HepG2 (cell line): ENCODE measurements at regions not wholly inside any gene's neighbourhood (a gene's known extent, or its start where the extent isn't known, plus 50 kb on each side); places are given as distances from the start of the nearest gene placed in this dataset.

Experiments
- EHMT2 ChIP-seq: fragments of 200-600 bp; sonication (generic); IDR thresholded peaks from 2 replicates; pipeline ENCODE4 v1.7.0; 2017; ENCODE audit warnings: antibody characterized with exemption, low read depth, low read length, borderline replicate concordance
- HIVEP1 ChIP-seq: sonication (generic); formaldehyde crosslinking; IDR thresholded peaks from 2 replicates; pipeline ENCODE4 v1.4.0; 2020; ENCODE audit warnings: mild to moderate bottlenecking, missing genetic modification reagents
- HNF4G ChIP-seq, 2 experiments: sonication (generic) in 1 of 2; formaldehyde crosslinking in 1 of 2; IDR thresholded peaks; 2 replicates each; pipeline versions ENCODE4 v1.4.0 to v1.6.1; 2011 to 2020; ENCODE audit warnings: borderline replicate concordance in 2 of 2, low read depth in 2 of 2, mild to moderate bottlenecking in 2 of 2, low read length in 1 of 2, missing genetic modification reagents in 1 of 2, moderate library complexity in 1 of 2
- HNRNPL ChIP-seq: fragments of 200-400 bp; formaldehyde crosslinking; IDR thresholded peaks from 2 replicates; pipeline ENCODE4 v1.6.1; 2017; ENCODE audit warnings: mild to moderate bottlenecking, low read depth, low read length
- MLX ChIP-seq: IDR thresholded peaks from 2 replicates; pipeline ENCODE4 v1.6.1; 2016
- NBN ChIP-seq: fragments of 450-650 bp; conservative IDR thresholded peaks from 2 replicates; pipeline ENCODE4 v1.6.1; 2017
- PAF1 ChIP-seq: IDR thresholded peaks from 2 replicates; pipeline ENCODE4 v1.6.1; 2016; ENCODE audit warnings: missing genetic modification reagents, missing compliant biosample characterization
- PAWR ChIP-seq: sonication (generic); formaldehyde crosslinking; IDR thresholded peaks from 2 replicates; pipeline ENCODE4 v1.4.0; 2020; ENCODE audit warnings: missing genetic modification reagents, mild to moderate bottlenecking, borderline replicate concordance
- PRPF4 ChIP-seq: fragments of 200-400 bp; formaldehyde crosslinking; IDR thresholded peaks from 2 replicates; pipeline ENCODE4 v1.6.1; 2016; ENCODE audit warnings: low read length, low read depth; ENCODE audit not compliant: poor library complexity, severe bottlenecking
- SNAI1 ChIP-seq: sonication (generic); formaldehyde crosslinking; IDR thresholded peaks from 2 replicates; pipeline ENCODE4 v1.5.0; 2020; ENCODE audit warnings: mild to moderate bottlenecking, missing genetic modification reagents, borderline replicate concordance
- ZNF569 ChIP-seq: sonication (generic); formaldehyde crosslinking; IDR thresholded peaks from 2 replicates; pipeline ENCODE4 v1.5.0; 2020; ENCODE audit warnings: mild to moderate bottlenecking, missing genetic modification reagents, moderate library complexity, borderline replicate concordance
- TF ChIP-seq, protein P1 (sequence below): sonication (generic); formaldehyde crosslinking; IDR thresholded peaks from 2 replicates; pipeline ENCODE4 v1.4.0; 2020; ENCODE audit warnings: low read depth, mild to moderate bottlenecking, missing genetic modification reagents
- TF ChIP-seq, protein P2 (sequence below), 2 experiments: sonication (generic) in 1 of 2; formaldehyde crosslinking in 1 of 2; IDR thresholded peaks; 2 replicates each; pipeline versions ENCODE4 v1.6.1 to v1.9.0; 2014 to 2022; ENCODE audit warnings: antibody characterized with exemption in 1 of 2, borderline replicate concordance in 1 of 2, inconsistent platforms in 1 of 2, low read depth in 1 of 2, missing genetic modification reagents in 1 of 2

- no peak for TF ChIP-seq HNF4G (IDR thresholded peaks at IDR 0.05; ENCODE audit: borderline replicate concordance, low read depth, low read length)
- TF ChIP-seq HNF4G (CRISPR knock-in tag; IDR thresholded peaks at IDR 0.05; ENCODE audit: borderline replicate concordance, low read depth): no peak
- TF ChIP-seq HNRNPL: no peak
- TF ChIP-seq SNAI1 (CRISPR knock-in tag): no peak
- TF ChIP-seq HIVEP1 (CRISPR knock-in tag): no peak
- no peak for TF ChIP-seq PRPF4
- TF ChIP-seq, protein P1, sequence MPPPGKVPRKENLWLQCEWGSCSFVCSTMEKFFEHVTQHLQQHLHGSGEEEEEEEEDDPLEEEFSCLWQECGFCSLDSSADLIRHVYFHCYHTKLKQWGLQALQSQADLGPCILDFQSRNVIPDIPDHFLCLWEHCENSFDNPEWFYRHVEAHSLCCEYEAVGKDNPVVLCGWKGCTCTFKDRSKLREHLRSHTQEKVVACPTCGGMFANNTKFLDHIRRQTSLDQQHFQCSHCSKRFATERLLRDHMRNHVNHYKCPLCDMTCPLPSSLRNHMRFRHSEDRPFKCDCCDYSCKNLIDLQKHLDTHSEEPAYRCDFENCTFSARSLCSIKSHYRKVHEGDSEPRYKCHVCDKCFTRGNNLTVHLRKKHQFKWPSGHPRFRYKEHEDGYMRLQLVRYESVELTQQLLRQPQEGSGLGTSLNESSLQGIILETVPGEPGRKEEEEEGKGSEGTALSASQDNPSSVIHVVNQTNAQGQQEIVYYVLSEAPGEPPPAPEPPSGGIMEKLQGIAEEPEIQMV (CRISPR knock-in tag): no peak
- no peak for TF ChIP-seq PAWR (CRISPR knock-in tag)
- no peak for TF ChIP-seq MLX (CRISPR knock-in tag)
- TF ChIP-seq PAF1 (CRISPR knock-in tag): no peak
- TF ChIP-seq, protein P2, sequence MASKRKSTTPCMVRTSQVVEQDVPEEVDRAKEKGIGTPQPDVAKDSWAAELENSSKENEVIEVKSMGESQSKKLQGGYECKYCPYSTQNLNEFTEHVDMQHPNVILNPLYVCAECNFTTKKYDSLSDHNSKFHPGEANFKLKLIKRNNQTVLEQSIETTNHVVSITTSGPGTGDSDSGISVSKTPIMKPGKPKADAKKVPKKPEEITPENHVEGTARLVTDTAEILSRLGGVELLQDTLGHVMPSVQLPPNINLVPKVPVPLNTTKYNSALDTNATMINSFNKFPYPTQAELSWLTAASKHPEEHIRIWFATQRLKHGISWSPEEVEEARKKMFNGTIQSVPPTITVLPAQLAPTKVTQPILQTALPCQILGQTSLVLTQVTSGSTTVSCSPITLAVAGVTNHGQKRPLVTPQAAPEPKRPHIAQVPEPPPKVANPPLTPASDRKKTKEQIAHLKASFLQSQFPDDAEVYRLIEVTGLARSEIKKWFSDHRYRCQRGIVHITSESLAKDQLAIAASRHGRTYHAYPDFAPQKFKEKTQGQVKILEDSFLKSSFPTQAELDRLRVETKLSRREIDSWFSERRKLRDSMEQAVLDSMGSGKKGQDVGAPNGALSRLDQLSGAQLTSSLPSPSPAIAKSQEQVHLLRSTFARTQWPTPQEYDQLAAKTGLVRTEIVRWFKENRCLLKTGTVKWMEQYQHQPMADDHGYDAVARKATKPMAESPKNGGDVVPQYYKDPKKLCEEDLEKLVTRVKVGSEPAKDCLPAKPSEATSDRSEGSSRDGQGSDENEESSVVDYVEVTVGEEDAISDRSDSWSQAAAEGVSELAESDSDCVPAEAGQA (IDR thresholded peaks at IDR 0.05; ENCODE audit: low read depth): no peak
- TF ChIP-seq, protein P2 (CRISPR knock-in tag; IDR thresholded peaks at IDR 0.05; ENCODE audit: borderline replicate concordance): no peak
- no peak for TF ChIP-seq ZNF569 (CRISPR knock-in tag)
- no peak for TF ChIP-seq NBN
- no peak for TF ChIP-seq EHMT2
Observed at GRCh38 chr7:26538216-26538615, 246.6 kb downstream of the SNX10 start (continued).
